GM23338 (cell line): ENCODE measurements at regions not wholly inside any gene's neighbourhood (a gene's known extent, or its start where the extent isn't known, plus 50 kb on each side); places are given as distances from the start of the nearest gene placed in this dataset.

Experiments used
- ATAC-seq: fragments of 200-7000 bp; cut with Tn5 transposase; 3 replicates; pipeline ENCODE4 v1.9.1; 2020
- DNase-seq: peaks from one replicate; pipeline ENCODE4 v3.0.0-alpha.2; 2015; ENCODE audit warnings: low spot score
- H2AFZ ChIP-seq: fragments of 200-600 bp; sonication (generic); 2 replicates; pipeline ENCODE4 v1.8.0; 2016; ENCODE audit warnings: antibody characterized with exemption, mild to moderate bottlenecking, moderate library complexity
- H3F3A ChIP-seq: fragments of 200-600 bp; sonication (generic); replicated peaks from 2 replicates; pipeline ENCODE4 v1.8.0; 2017; ENCODE audit warnings: antibody characterized with exemption, mixed run types, low read depth
- H3K27ac ChIP-seq: fragments of 200-600 bp; sonication (generic); 2 replicates; pipeline ENCODE4 v1.6.1; 2016; ENCODE audit warnings: low read depth
- H3K27me3 ChIP-seq: fragments of 200-600 bp; sonication (generic); 2 replicates; pipeline ENCODE4 v1.8.0; 2016; ENCODE audit warnings: mild to moderate bottlenecking, mixed run types, moderate library complexity; ENCODE audit not compliant: insufficient read depth
- H3K36me3 ChIP-seq: fragments of 200-600 bp; sonication (generic); 2 replicates; pipeline ENCODE4 v1.8.0; 2016; ENCODE audit warnings: mild to moderate bottlenecking; ENCODE audit not compliant: insufficient read depth
- H3K4me1 ChIP-seq: fragments of 200-600 bp; sonication (generic); 2 replicates; pipeline ENCODE4 v1.8.0; 2016; ENCODE audit warnings: mild to moderate bottlenecking, moderate library complexity; ENCODE audit not compliant: insufficient read depth
- H3K4me2 ChIP-seq: fragments of 200-600 bp; sonication (generic); 2 replicates; pipeline ENCODE4 v1.7.1; 2017; ENCODE audit warnings: mixed run types
- H3K4me3 ChIP-seq: fragments of 200-600 bp; sonication (generic); 2 replicates; pipeline ENCODE4 v1.6.1; 2016; ENCODE audit warnings: mixed run types
- H3K79me2 ChIP-seq: fragments of 200-600 bp; sonication (generic); replicated peaks from 2 replicates; pipeline ENCODE4 v1.8.0; 2017; ENCODE audit warnings: mild to moderate bottlenecking; ENCODE audit not compliant: insufficient read depth
- H3K9me2 ChIP-seq: fragments of 200-600 bp; sonication (generic); 2 replicates; pipeline ENCODE4 v1.8.0; 2017; ENCODE audit not compliant: insufficient read depth
- H4K20me1 ChIP-seq: fragments of 200-600 bp; sonication (generic); replicated peaks from 2 replicates; pipeline ENCODE4 v1.8.0; 2017; ENCODE audit warnings: mild to moderate bottlenecking; ENCODE audit not compliant: insufficient read depth
- H3K27ac Mint-ChIP-seq: 2 replicates; pipeline ENCODE4 v1.8.0; 2020; ENCODE audit warnings: inconsistent platforms, mild to moderate bottlenecking, moderate library complexity, mixed read lengths
- H3K27me3 Mint-ChIP-seq: 3 replicates; pipeline ENCODE4 v1.8.0; 2022; ENCODE audit warnings: low read depth, mild to moderate bottlenecking, moderate library complexity, mixed read lengths, inconsistent platforms; ENCODE audit not compliant: insufficient read depth, poor library complexity
- H3K36me3 Mint-ChIP-seq: 3 replicates; pipeline ENCODE4 v1.8.0; 2021; ENCODE audit warnings: low read depth, mild to moderate bottlenecking, inconsistent platforms, moderate library complexity, mixed read lengths
- H3K4me1 Mint-ChIP-seq: 3 replicates; pipeline ENCODE4 v1.8.0; 2020; ENCODE audit warnings: mild to moderate bottlenecking, inconsistent platforms, mixed read lengths
- H3K4me3 Mint-ChIP-seq: 3 replicates; pipeline ENCODE4 v1.8.0; 2021; ENCODE audit warnings: moderate library complexity, mild to moderate bottlenecking, inconsistent platforms, mixed read lengths
- H3K9me3 Mint-ChIP-seq: 3 replicates; pipeline ENCODE4 v1.8.0; 2020; ENCODE audit warnings: moderate library complexity, mild to moderate bottlenecking, inconsistent platforms, mixed read lengths
- CREB1 ChIP-seq: fragments of 250-450 bp; sonication (Bioruptor Pico); IDR thresholded peaks from 2 replicates; pipeline ENCODE4 v1.5.0; 2020; ENCODE audit warnings: low read depth, mild to moderate bottlenecking, moderate library complexity
- ETS1 ChIP-seq: IDR thresholded peaks from 2 replicates; pipeline ENCODE4 v1.6.1; 2016; ENCODE audit warnings: antibody characterized with exemption
- EZH2 ChIP-seq: fragments of 200-600 bp; sonication (generic); IDR thresholded peaks from one replicate; pipeline ENCODE4 v1.8.0; 2017; ENCODE audit warnings: antibody characterized with exemption, mild to moderate bottlenecking, low read depth; ENCODE audit not compliant: unreplicated experiment
- JUNB ChIP-seq: IDR thresholded peaks from one replicate; pipeline ENCODE4 v1.6.1; 2016; ENCODE audit warnings: antibody characterized with exemption; ENCODE audit not compliant: unreplicated experiment
- NANOG ChIP-seq: IDR thresholded peaks from 2 replicates; pipeline ENCODE4 v1.6.1; 2016; ENCODE audit warnings: antibody characterized with exemption, borderline replicate concordance
- POLR2AphosphoS5 ChIP-seq: IDR thresholded peaks from 2 replicates; pipeline ENCODE4 v1.6.1; 2016; ENCODE audit warnings: antibody characterized with exemption, low read depth
- STAT1 ChIP-seq: IDR thresholded peaks from one replicate; pipeline ENCODE4 v1.6.1; 2016; ENCODE audit warnings: antibody characterized with exemption; ENCODE audit not compliant: unreplicated experiment
- ZNF114 ChIP-seq: fragments of 250-450 bp; sonication (Bioruptor Pico); IDR thresholded peaks from 2 replicates; pipeline ENCODE4 v1.5.0; 2020; ENCODE audit warnings: mild to moderate bottlenecking, moderate library complexity
- ZNF331 ChIP-seq: fragments of 250-450 bp; sonication (Bioruptor Pico); IDR thresholded peaks from 2 replicates; pipeline ENCODE4 v1.5.0; 2020; ENCODE audit warnings: low read depth, mild to moderate bottlenecking, moderate library complexity
- ZNF462 ChIP-seq: fragments of 250-450 bp; sonication (Bioruptor Pico); IDR thresholded peaks from 2 replicates; pipeline ENCODE4 v1.5.0; 2020; ENCODE audit warnings: mild to moderate bottlenecking, moderate library complexity

GRCh38 chr10:21135023-21135931, 238.2 kb upstream of the NEBL start:
- no peaks in the 10 kb centered on the region for H3K36me3 Mint-ChIP-seq
- ATAC-seq: no peak
- no peak overlapping the region for H3K4me3 Mint-ChIP-seq

More at GRCh38 chr10:21135023-21135931, 238.2 kb upstream of the NEBL start:
- peaks cover 2% of the 10 kb centered on the region; the same call in 1 of the 2 replicates for H3K9me2 ChIP-seq
- no peaks in the 10 kb centered on the region for H3K27me3 ChIP-seq
- no peak overlapping the region for H3K27ac ChIP-seq
- no peak overlapping the region for H3K4me2 ChIP-seq
- H3K27me3 Mint-ChIP-seq: peaks cover 7% of the 10 kb centered on the region
- H2AFZ ChIP-seq: no peak overlapping the region
- TF ChIP-seq CREB1 (CRISPR knock-in tag): no peak
- TF ChIP-seq ETS1: no peak
- no peak for TF ChIP-seq ZNF114 (CRISPR knock-in tag)
- TF ChIP-seq NANOG: no peak
- no peak for TF ChIP-seq EZH2
- TF ChIP-seq POLR2AphosphoS5: no peak
- TF ChIP-seq ZNF462 (CRISPR knock-in tag): no peak
- TF ChIP-seq ZNF331 (CRISPR knock-in tag): no peak
- TF ChIP-seq STAT1: no peak
- TF ChIP-seq JUNB: no peak
- no peaks in the 10 kb centered on the region for H3K9me3 Mint-ChIP-seq
- peaks cover 7% of the 10 kb centered on the region; the same call in 1 of the 2 replicates for H3K4me1 ChIP-seq
- no peak overlapping the region for H3K4me3 ChIP-seq
- DNase-seq: no peak
- no peak overlapping the region for H3K27ac Mint-ChIP-seq
- peaks cover 10% of the 10 kb centered on the region; the same call in 2 of the 3 replicates for H3K4me1 Mint-ChIP-seq
- H4K20me1 ChIP-seq: no peaks in the 10 kb centered on the region
- no peaks in the 10 kb centered on the region for H3K36me3 ChIP-seq
- H3F3A ChIP-seq: no peaks in the 10 kb centered on the region
- no peaks in the 10 kb centered on the region for H3K79me2 ChIP-seq
